Right lobe of liver (tissue), 4 donors: ENCODE measurements at regions not wholly inside any gene's neighbourhood (a gene's known extent, or its start where the extent isn't known, plus 50 kb on each side); places are given as distances from the start of the nearest gene placed in this dataset.

Source experiments
- POLR2A ChIP-seq: fragments of 450-650 bp; IDR thresholded peaks from one replicate; pipeline ENCODE4 v1.6.1; 2017; ENCODE audit warnings: antibody characterized with exemption, mild to moderate bottlenecking
- TF ChIP-seq, protein P1 (sequence below), 4 donors: fragments of 200-600 bp in 3 of 4; fragments of 450-650 bp in 1 of 4; IDR thresholded peaks; one replicate each; pipeline versions ENCODE4 v1.5.1 to v1.8.0; 2016 to 2022; ENCODE audit warnings: antibody characterized with exemption in 4 of 4, mild to moderate bottlenecking in 2 of 4
- donor health status: DM: no; HTN: no; CAD: no.
- donor health status: DM: no; HTN: no; CAD: no.
- donor health status: DM: no; HTN: yes; CAD: no.

DNA sequence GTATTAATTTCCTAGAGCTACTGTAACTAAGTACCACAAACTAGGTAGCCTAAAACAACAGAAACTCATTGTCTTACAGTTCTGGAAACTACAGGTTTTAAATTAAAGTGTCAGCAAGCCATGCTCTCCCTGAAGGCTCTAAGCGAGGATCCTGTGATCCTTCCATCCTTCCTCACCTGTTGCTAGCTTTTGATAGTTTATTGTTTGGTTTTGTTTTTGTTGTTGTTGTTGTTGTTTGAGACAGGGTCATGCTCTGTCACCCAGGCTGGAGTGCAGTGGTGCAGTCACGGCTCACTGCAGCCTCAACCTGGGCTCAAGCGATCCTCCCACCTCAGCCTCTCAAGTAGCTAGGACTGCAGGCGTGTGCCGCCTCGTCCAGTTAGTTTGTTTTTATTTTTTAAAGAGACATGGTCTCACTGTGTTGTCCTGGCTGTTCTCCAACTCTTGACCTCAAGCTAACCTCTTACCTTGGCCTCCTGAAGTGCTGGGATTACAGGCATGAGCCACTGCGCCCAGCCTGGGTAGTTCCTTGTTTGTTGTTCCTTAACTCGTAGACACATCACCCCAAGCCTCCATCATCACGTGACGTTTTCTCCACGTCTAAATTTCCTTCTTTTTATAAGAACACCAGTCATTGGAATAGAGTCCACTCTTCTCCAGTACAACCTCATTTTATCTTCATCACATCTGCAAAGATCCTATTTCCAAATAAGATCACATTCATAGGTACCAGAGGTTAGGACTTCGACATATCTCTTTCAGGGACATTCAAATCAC is 109.1 kb downstream of the AKR1D1 start:
- TF ChIP-seq POLR2A: no peak
- TF ChIP-seq, protein P1, sequence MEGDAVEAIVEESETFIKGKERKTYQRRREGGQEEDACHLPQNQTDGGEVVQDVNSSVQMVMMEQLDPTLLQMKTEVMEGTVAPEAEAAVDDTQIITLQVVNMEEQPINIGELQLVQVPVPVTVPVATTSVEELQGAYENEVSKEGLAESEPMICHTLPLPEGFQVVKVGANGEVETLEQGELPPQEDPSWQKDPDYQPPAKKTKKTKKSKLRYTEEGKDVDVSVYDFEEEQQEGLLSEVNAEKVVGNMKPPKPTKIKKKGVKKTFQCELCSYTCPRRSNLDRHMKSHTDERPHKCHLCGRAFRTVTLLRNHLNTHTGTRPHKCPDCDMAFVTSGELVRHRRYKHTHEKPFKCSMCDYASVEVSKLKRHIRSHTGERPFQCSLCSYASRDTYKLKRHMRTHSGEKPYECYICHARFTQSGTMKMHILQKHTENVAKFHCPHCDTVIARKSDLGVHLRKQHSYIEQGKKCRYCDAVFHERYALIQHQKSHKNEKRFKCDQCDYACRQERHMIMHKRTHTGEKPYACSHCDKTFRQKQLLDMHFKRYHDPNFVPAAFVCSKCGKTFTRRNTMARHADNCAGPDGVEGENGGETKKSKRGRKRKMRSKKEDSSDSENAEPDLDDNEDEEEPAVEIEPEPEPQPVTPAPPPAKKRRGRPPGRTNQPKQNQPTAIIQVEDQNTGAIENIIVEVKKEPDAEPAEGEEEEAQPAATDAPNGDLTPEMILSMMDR (IDR thresholded peaks at IDR 0.05): no peak
